Spleen (tissue), 7 donors: ENCODE measurements at regions not wholly inside any gene's neighbourhood (a gene's known extent, or its start where the extent isn't known, plus 50 kb on each side); places are given as distances from the start of the nearest gene placed in this dataset.

Experiments
- POLR2A ChIP-seq, 3 donors: fragments of 450-650 bp; IDR thresholded peaks; one replicate each; pipeline ENCODE4 v1.5.1; 2017; ENCODE audit warnings: antibody characterized with exemption in 3 of 3, mild to moderate bottlenecking in 1 of 3
- POLR2AphosphoS5 ChIP-seq, 3 donors: sonication (generic); formaldehyde crosslinking; IDR thresholded peaks; one replicate each; pipeline ENCODE4 v1.5.1; 2017; ENCODE audit warnings: antibody characterized with exemption in 3 of 3
- TF ChIP-seq, protein P1 (sequence below), 11 experiments: fragments of 200-600 bp in 7 of 11; fragments of 450-650 bp in 4 of 11; sonication (generic) in 4 of 11; IDR thresholded peaks in 8 of 11; conservative IDR thresholded peaks in 3 of 11; 1 replicate in 7 of 11; 2 replicates in 4 of 11; pipeline versions ENCODE4 v1.4.0 to v1.8.0; 2016 to 2021; ENCODE audit warnings: antibody characterized with exemption in 11 of 11, inconsistent platforms in 4 of 11, mild to moderate bottlenecking in 1 of 11
- donor health status: DM: no; HTN: no; CAD: no; lungs with moderate emphysema.
- donor health status: DM: no; HTN: no; CAD: no.
- donor health status: DM: no; HTN: no; CAD: no.

DNA sequence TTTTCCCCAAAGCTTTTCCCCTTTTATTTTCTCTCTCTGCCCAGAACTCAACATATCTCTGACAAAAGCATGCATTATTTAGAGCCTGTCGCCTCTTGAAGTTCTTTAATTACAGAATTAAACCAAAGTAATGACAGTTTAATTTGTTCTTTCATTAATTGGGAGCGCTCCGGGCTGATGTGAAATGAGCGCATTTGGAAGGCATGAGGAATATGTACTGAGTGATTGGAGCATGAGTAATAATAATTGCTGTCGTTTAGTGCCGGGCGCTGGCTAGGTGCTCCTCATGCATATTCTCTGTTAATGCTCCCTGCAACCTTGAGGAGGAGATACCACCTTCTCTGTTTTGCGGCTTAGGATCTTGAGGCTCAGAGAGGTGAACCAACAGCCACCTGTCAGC is 120.5 kb downstream of the SLC25A47 start:
- TF ChIP-seq, protein P1, sequence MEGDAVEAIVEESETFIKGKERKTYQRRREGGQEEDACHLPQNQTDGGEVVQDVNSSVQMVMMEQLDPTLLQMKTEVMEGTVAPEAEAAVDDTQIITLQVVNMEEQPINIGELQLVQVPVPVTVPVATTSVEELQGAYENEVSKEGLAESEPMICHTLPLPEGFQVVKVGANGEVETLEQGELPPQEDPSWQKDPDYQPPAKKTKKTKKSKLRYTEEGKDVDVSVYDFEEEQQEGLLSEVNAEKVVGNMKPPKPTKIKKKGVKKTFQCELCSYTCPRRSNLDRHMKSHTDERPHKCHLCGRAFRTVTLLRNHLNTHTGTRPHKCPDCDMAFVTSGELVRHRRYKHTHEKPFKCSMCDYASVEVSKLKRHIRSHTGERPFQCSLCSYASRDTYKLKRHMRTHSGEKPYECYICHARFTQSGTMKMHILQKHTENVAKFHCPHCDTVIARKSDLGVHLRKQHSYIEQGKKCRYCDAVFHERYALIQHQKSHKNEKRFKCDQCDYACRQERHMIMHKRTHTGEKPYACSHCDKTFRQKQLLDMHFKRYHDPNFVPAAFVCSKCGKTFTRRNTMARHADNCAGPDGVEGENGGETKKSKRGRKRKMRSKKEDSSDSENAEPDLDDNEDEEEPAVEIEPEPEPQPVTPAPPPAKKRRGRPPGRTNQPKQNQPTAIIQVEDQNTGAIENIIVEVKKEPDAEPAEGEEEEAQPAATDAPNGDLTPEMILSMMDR (IDR thresholded peaks at IDR 0.05 in 8 of 11, conservative IDR thresholded peaks at IDR 0.05 in 3 of 11) = no peak
- TF ChIP-seq POLR2AphosphoS5 (IDR thresholded peaks at IDR 0.05) = no peak
- TF ChIP-seq POLR2A (IDR thresholded peaks at IDR 0.05) = no peak
